ENCODE measurements at regions not wholly inside any gene's neighbourhood (a gene's known extent, or its start where the extent isn't known, plus 50 kb on each side); places are given as distances from the start of the nearest gene placed in this dataset.

DNA sequence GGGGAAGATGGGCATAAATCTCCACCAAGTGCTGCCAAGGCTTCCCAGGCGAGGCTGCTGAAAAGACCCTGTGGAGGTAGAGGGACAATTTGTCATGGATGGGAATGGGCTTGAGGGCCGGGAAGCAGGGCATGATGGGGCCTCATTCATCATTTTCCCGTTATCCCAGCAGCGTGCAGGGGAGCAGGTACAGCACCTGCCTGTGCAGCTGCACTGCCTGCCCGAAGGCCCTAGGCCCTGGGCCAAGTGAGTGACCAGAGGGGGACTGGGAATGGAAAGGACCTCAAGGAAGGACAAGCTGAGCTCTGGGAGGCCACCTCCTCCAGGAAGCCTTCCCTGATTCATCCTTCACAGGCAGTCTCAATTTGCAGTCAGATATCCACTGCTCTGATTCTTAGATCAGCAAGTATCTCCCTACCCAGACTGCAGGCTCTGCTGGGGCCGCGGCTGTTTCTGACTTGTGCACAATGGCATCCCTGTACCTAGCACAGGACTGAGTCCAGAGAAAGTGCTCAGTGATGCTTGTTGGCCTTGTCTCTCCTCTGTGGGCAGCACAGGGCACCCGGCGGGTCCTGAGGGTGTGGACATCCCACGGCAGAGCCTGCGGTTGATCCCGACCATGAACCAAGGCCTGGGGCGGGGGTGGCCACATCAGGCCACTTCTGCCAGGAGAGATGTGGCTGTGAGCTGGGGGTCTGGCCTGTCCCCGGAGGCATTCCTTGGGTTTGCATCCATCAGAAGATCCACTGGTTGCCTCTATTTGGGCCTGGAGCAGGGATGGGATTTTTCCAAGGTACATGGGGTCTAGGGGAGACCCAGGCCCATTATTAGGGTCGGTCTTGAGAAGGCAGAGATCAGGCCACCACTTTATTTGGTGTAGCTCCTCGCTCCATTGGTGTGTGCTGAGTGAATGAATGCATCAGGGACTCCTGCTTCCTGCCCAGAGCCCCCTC is 167.3 kb upstream of the RTL1 start:
- TF ChIP-seq, protein P1, sequence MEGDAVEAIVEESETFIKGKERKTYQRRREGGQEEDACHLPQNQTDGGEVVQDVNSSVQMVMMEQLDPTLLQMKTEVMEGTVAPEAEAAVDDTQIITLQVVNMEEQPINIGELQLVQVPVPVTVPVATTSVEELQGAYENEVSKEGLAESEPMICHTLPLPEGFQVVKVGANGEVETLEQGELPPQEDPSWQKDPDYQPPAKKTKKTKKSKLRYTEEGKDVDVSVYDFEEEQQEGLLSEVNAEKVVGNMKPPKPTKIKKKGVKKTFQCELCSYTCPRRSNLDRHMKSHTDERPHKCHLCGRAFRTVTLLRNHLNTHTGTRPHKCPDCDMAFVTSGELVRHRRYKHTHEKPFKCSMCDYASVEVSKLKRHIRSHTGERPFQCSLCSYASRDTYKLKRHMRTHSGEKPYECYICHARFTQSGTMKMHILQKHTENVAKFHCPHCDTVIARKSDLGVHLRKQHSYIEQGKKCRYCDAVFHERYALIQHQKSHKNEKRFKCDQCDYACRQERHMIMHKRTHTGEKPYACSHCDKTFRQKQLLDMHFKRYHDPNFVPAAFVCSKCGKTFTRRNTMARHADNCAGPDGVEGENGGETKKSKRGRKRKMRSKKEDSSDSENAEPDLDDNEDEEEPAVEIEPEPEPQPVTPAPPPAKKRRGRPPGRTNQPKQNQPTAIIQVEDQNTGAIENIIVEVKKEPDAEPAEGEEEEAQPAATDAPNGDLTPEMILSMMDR (conservative IDR thresholded peaks at IDR 0.05; ENCODE audit: low read depth) = no peak
- no peak overlapping the region for H3K27ac ChIP-seq
- CTCF ChIA-PET = no interaction called here
- DNase-seq (ENCODE audit: low spot score) = no peak
- POLR2A ChIA-PET (ENCODE audit: low non-redundant PET) = no interaction called here

DNA sequence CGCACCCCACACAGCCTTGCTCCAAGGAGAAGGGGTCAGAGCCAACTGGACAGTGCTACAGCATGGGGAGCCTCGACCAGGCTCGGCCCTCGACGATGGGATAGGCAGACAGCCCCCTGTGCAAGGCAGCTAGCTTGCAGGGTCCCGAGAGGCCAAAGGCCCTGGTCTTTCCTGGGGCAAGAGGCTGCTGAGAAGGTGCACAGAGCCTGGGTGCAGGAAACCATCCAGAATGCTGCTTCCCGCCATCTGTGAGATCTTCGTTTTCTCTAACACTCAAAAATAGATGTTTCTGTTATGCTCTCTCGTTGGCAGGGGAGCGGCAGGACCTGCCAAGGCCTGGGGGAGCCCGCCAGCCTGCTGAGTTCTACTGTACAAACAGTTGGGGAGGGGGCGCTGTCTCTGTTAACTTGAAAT is 168.0 kb upstream of the RTL1 start:
- POLR2A ChIA-PET (ENCODE audit: low non-redundant PET) = no interaction called here
- TF ChIP-seq, protein P1 (conservative IDR thresholded peaks at IDR 0.05; ENCODE audit: low read depth) = no peak
- no peak overlapping the region for H3K27ac ChIP-seq
- DNase-seq (ENCODE audit: low spot score) = no peak
- CTCF ChIA-PET = no interaction called here

DNA sequence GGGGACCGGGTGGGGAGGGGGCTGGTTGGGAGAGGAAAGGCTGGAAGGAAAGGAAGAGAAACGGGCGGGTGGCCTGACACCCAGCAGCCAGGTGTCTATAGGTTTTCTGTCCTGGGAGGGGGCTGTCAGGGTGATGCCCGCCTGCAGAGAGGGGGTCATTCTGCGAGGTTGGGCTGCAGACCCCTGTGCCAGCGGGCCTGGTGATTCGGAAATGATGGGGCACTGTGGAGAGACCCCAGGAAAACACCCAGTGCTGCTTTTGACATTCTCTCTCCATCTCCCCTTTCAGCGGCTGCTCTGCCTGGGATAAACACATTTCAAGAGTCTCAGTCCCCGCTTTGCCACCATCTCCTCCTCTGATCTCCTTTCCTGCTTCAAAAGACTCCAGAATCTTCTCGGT is 168.5 kb upstream of the RTL1 start:
- CTCF ChIA-PET = interaction anchor here (0.7 kb wide), 1 partner anchor 188 kb away, joined by 3 read pairs; no protein-coding TSS in a partner anchor
- no peak for DNase-seq (ENCODE audit: low spot score)
- TF ChIP-seq, protein P1 (conservative IDR thresholded peaks at IDR 0.05; ENCODE audit: low read depth) = no peak
- peak overlapping the region; percentile 62; the same call in 1 of the 2 replicates for H3K27ac ChIP-seq
- POLR2A ChIA-PET (ENCODE audit: low non-redundant PET) = no interaction called here

DNA sequence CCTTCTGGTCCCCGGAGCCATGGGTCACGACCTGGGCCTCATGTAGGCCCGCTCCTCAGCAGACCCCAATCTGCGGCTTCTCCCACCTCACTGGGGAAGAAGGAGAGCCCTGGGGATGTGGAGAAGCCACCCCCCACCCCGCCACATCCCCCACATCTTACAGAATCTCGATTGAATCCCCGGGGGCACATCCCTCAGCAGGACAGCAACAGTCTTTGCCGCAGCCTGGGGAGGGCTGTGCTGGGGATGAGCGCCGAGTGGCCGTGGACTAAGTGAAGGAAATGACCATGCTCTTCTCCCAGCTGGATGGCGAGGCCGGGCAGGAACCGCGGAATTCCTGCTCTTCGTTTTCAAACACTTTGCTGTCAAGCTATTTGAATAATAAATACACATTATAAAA is 169.0 kb upstream of the RTL1 start:
- ChIA-PET POLR2A (ENCODE audit: low non-redundant PET) (no interaction called here), CTCF (interaction anchor here (0.7 kb wide), 1 partner anchor 189 kb away, joined by 3 read pairs; no protein-coding TSS in a partner anchor)
- TF ChIP-seq, protein P1 (conservative IDR thresholded peaks at IDR 0.05; ENCODE audit: low read depth) = no peak
- DNase-seq (ENCODE audit: low spot score) = no peak
- H3K27ac ChIP-seq = peak overlapping the region; percentile 62

DNA sequence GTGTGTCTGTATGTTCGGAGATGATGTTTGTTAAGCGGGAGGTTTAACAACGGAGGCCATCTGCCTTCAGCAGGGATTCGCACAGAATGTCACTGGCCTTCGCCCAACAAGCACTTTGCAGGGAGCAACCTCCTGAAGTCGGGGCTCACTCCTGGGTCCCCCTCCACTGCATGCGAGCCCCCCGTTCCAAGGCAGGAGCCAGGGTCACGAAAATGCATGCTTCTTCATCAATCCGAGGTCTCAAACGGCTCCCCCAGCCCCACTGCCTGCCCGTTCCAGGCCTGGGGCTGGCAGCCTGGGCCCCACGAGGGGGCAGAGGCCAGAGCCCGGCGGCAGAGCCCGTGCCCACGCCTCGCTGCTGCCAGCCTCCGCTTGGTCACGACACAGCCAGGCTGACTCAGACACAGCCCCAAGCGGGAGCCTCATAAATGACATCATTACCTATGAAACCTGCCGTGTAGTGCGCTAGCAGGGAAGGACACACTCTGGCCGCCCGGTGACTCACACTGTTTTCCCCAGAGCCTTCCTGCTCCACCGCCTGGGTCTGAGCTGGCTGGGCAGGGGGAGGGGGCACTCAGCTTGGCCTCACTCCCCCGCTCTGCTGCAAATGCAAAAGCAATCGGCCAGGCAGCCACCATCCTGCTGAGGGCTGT is 169.5 kb upstream of the RTL1 start:
- H3K27ac ChIP-seq = peak overlapping the region; percentile 62
- POLR2A ChIA-PET (ENCODE audit: low non-redundant PET) = no interaction called here
- CTCF ChIA-PET = interaction anchor here (0.7 kb wide), 4 partner anchors 10 to 1055 kb away, joined by 3 to 4 read pairs (median 3); no protein-coding TSS in a partner anchor
- DNase-seq (ENCODE audit: low spot score) = peak; percentile 95
- TF ChIP-seq, protein P1 (conservative IDR thresholded peaks at IDR 0.05; ENCODE audit: low read depth) = peak; percentile 20; the same call in 1 of the 2 replicates

DNA sequence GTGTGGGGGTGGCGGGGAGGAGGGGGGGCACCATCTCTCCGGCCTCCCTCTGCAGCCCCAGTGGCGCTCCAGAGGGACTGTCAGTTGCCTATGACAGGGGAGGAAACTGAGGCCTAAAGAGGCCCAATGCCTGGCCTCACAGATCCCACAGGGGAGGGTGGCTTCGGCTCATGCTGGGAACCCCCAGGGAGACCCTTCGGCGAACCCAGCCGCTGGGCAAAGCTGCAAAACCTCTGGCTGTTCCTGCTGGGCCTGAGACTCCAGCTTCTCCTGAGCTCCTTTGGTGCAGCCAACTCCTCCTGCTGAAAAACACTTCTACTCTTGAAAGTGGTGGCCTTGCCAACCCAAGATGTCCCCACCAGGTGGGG is 170.1 kb upstream of the RTL1 start:
- TF ChIP-seq, protein P1 (conservative IDR thresholded peaks at IDR 0.05; ENCODE audit: low read depth) = no peak
- DNase-seq (ENCODE audit: low spot score) = no peak
- peak overlapping the region; percentile 62 for H3K27ac ChIP-seq
- ChIA-PET CTCF (interaction anchor here (0.7 kb wide), 3 partner anchors 9 to 1055 kb away, joined by 3 to 4 read pairs (median 3); no protein-coding TSS in a partner anchor), POLR2A (ENCODE audit: low non-redundant PET) (no interaction called here)

All from RWPE1 (cell line).